Skeletal muscle tissue (tissue), 3 donors: ENCODE measurements at regions not wholly inside any gene's neighbourhood (a gene's known extent, or its start where the extent isn't known, plus 50 kb on each side); places are given as distances from the start of the nearest gene placed in this dataset.

Source experiments
- H3K27ac ChIP-seq: one replicate; pipeline ENCODE4 v1.7.0; 2013; ENCODE audit warnings: mild to moderate bottlenecking, low read depth, low read length, inconsistent platforms
- H3K27me3 ChIP-seq, 3 donors: one replicate each; pipeline ENCODE4 v1.7.0; 2013; ENCODE audit warnings: low read length in 3 of 3; ENCODE audit not compliant: control insufficient read depth in 3 of 3, insufficient read depth in 3 of 3
- H3K36me3 ChIP-seq, 3 donors: one replicate each; pipeline ENCODE4 v1.7.0; 2013; ENCODE audit warnings: low read length in 3 of 3; ENCODE audit not compliant: control insufficient read depth in 3 of 3, insufficient read depth in 3 of 3
- H3K4me1 ChIP-seq, 3 donors: one replicate each; pipeline ENCODE4 v1.7.0; 2013; ENCODE audit warnings: low read length in 3 of 3, mild to moderate bottlenecking in 3 of 3; ENCODE audit not compliant: control insufficient read depth in 3 of 3, insufficient read depth in 3 of 3
- H3K4me3 ChIP-seq, 3 donors: one replicate each; pipeline ENCODE4 v1.7.0; 2013; ENCODE audit warnings: low read length in 3 of 3
- H3K9ac ChIP-seq, 3 donors: one replicate each; pipeline ENCODE4 v1.7.0; 2013; ENCODE audit warnings: low read length in 3 of 3, mild to moderate bottlenecking in 3 of 3, moderate library complexity in 2 of 3, low read depth in 1 of 3
- H3K9me3 ChIP-seq, 3 donors: one replicate each; pipeline ENCODE4 v1.7.0; 2013; ENCODE audit warnings: low read length in 3 of 3; ENCODE audit not compliant: control insufficient read depth in 3 of 3
- donor health status: Osteomylitis.

DNA sequence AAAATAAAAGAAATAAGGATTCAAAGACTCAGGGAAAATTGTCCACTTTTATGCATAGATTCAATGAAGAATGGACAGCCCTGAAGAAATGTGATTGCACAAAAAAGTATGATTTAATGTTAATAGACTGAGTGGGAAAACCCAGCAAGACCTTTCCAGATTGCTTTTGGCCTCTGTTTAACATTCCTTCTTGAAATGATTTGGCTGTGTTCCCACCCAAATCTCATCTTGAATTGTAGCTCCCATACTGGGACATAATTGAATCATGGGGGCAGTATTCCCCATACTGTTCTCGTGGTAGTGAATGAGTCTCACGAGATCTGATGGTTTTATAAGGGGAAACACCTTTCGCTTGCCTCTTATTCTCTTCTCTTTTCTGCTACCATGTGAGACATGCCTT lies 1316.9 kb upstream of the SEL1L start:
- no peaks in the 10 kb centered on the region for H3K36me3 ChIP-seq
- no peak overlapping the region for H3K27ac ChIP-seq
- H3K9ac ChIP-seq: no peak overlapping the region
- H3K4me1 ChIP-seq: no peaks in the 10 kb centered on the region
- H3K27me3 ChIP-seq: no peaks in the 10 kb centered on the region
- no peak overlapping the region for H3K4me3 ChIP-seq
- H3K9me3 ChIP-seq: no peaks in the 10 kb centered on the region

DNA sequence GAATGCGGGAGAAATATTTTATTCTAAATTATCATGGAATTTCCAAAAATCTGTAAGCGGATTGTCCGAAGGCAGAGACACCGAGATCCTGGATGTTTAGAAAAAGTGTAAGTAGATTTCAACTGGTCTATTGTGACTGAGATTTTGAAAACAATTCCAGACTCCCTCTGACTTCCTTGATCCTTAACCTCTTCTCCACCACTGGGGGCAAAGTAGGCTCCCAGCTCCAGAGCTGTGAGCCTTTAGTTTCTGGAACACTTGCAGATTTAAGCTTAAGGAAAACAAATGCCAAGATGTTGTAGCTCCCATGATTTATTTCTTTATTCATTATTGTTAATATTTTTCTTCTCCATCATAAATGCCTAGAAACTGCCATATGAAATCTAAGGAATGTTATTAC lies 1320.5 kb upstream of the SEL1L start:
- Histone ChIP-seq H3K9me3 (no peaks in the 10 kb centered on the region), H3K27ac (no peak overlapping the region), H3K4me3 (no peak overlapping the region), H3K27me3 (no peaks in the 10 kb centered on the region), H3K4me1 (no peaks in the 10 kb centered on the region), H3K9ac (no peak overlapping the region), H3K36me3 (no peaks in the 10 kb centered on the region)

DNA sequence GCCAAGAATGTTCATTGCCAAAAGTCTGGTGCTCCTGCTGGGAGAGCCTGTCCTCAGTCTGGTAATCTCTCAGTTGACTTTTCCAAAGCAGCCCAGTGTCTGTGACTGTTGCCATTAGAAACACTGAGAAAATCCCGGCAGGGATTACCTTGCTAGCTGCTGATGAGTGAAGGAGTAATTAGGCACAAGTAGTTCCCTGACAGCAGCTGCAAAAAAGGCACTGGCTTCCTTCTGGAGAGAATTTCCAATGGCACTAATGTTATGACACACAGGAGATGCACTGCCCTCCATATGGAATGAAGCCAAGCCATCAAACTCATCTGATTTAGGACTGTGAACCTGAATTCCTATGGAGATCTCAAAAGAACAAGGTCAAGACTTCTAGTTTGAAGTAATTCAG lies 1321.2 kb upstream of the SEL1L start:
- no peaks in the 10 kb centered on the region for H3K4me1 ChIP-seq
- H3K27me3 ChIP-seq: no peaks in the 10 kb centered on the region
- H3K27ac ChIP-seq: no peak overlapping the region
- H3K4me3 ChIP-seq: no peak overlapping the region
- no peak overlapping the region for H3K9ac ChIP-seq
- no peaks in the 10 kb centered on the region for H3K36me3 ChIP-seq
- H3K9me3 ChIP-seq: no peaks in the 10 kb centered on the region

DNA sequence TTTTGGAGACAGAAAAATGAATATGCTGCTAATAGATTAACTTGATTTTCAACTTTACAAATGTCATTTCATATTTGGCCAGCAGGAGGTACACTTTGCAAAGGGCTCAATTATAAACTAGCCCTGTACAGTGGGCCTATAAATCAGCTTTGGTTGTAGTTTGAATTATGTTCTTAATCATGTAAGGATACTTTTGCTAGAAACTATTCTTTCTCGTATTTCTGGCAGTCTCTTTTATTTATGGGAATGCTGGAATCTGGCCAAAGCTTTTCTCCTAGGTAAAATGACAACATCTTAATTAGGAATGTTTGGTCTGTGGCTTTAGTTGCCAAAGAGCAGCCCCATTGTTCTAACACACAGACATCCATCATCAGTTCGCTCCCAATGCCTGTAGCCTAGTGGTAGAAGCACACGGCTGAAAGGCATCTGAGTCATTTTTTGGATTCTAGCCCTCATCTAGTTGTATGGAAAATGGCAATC lies 1322.3 kb upstream of the SEL1L start:
- Histone ChIP-seq H3K36me3 (no peaks in the 10 kb centered on the region), H3K9ac (no peak overlapping the region), H3K4me3 (no peak overlapping the region), H3K4me1 (no peaks in the 10 kb centered on the region), H3K27ac (no peak overlapping the region), H3K27me3 (no peaks in the 10 kb centered on the region), H3K9me3 (no peaks in the 10 kb centered on the region)

DNA sequence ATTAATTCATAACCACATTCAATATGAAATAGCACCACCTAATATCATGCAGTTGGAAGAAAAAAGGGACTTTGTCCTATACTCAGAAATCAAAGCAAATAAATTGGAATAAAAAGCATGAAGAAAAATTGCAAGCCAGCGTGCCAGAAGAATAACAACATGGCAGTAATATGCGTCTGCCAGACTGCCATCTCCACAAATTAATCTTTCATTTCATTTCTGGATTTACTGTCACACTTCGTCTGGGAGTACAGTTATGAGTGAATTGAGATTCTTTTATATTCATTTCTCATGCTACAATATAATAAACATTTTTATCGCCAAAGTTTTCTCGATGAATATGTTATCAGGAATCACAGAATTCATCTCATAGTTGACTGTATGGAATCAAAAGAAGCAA lies 1327.7 kb upstream of the SEL1L start:
- Histone ChIP-seq H3K27ac (no peak overlapping the region), H3K4me3 (no peak overlapping the region), H3K27me3 (no peaks in the 10 kb centered on the region), H3K9ac (no peak overlapping the region), H3K4me1 (no peaks in the 10 kb centered on the region), H3K9me3 (no peaks in the 10 kb centered on the region), H3K36me3 (no peaks in the 10 kb centered on the region)

DNA sequence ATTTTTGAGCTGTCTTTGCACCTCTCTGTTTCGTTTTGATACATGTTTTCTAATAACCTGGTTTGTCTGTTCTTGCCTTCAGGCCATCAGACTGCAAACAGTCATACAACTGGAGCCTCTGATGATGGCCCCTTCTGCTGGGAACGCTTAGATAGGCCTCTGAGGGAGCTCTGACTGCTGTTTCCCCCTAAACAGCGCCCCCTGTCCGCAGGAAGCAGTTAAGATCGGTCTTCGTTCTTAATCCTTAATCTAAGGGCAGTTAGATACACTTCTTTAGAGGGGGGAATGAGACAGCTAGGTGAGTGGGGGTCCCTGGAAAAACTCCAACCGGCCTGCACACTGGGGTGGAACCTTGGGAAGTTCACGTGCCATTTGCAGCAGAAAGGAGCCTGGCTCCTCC lies 1338.8 kb upstream of the SEL1L start:
- Histone ChIP-seq H3K36me3 (no peaks in the 10 kb centered on the region), H3K27me3 (no peaks in the 10 kb centered on the region), H3K27ac (no peak overlapping the region), H3K4me1 (no peaks in the 10 kb centered on the region), H3K9ac (no peak overlapping the region), H3K9me3 (peaks cover 0 to 2% (median 0%) of the 10 kb centered on the region in 3 donors), H3K4me3 (no peak overlapping the region)

DNA sequence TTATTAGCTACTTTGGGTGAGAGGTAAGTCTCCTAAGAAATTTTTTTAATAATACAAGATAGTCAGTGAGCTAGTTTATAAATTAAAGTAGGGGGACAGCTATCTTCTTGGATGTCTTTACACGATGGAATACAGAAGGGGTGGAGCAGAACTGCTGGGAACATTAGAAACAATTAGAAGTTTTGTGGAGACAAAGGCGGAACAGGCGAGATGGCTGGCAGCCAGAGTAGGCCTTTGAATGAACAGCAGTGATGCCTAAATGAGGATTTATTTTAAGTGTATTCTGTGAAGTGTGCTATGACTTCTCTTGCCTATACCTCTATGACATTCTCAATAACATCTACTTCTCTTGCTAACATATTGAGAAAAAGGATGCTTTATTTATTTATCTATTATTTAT lies 1345.3 kb upstream of the SEL1L start:
- Histone ChIP-seq H3K27me3 (no peaks in the 10 kb centered on the region), H3K4me3 (no peak overlapping the region), H3K9me3 (peaks cover 0 to 2% (median 0%) of the 10 kb centered on the region in 3 donors), H3K4me1 (no peaks in the 10 kb centered on the region), H3K36me3 (no peaks in the 10 kb centered on the region), H3K9ac (no peak overlapping the region), H3K27ac (no peak overlapping the region)

DNA sequence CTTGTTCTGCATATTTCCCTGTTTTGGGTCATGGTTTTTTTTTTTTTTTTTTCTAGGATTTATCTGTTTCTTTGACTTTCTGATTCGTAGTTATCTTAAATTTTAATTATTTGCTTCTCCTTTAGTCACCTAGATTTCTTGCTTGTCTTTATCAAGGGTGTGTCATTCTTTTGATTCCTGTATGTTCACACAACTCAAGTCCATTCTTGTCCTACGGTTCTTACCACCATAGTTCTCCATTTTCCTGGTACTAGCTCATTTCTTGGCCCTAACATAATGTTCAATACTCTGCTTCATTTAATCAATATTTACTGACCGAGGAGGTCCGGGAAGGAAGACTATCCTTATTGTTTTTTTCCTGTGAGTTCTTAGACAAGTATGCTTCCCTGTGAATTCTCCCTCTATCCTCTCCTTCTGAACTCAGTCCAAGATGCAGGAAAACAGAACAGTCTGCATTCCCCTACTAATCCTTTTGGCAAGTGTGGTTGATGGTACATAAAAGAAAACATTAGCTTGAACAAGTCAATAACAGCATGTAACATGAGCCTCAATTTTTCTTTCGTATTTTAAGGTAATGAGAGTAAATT lies 1346.4 kb upstream of the SEL1L start:
- Histone ChIP-seq H3K9me3 (peaks cover 0 to under 1% (median 0%) of the 10 kb centered on the region in 3 donors), H3K4me3 (no peak overlapping the region), H3K27me3 (no peaks in the 10 kb centered on the region), H3K27ac (no peak overlapping the region), H3K4me1 (no peaks in the 10 kb centered on the region), H3K9ac (no peak overlapping the region), H3K36me3 (no peaks in the 10 kb centered on the region)

DNA sequence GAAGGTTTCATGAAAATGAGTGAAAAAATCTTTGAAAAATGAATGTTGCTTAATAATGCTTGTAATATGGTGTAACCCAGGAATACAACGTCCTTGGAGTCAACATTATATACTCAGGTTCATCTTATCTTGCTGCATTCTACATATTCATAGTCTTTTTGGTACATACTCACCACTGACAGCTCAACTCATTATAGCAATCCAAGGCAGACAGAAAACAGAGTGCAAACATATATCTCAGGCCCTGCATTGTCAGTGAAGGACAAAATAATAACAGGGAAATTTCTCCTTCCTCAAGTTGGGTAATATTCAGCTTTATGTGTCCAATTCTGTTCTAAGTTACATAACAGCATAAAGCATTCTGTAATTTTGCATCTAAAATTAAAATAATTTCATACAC lies 1353.0 kb upstream of the SEL1L start:
- H3K27me3 ChIP-seq: no peaks in the 10 kb centered on the region
- H3K27ac ChIP-seq: no peak overlapping the region

DNA sequence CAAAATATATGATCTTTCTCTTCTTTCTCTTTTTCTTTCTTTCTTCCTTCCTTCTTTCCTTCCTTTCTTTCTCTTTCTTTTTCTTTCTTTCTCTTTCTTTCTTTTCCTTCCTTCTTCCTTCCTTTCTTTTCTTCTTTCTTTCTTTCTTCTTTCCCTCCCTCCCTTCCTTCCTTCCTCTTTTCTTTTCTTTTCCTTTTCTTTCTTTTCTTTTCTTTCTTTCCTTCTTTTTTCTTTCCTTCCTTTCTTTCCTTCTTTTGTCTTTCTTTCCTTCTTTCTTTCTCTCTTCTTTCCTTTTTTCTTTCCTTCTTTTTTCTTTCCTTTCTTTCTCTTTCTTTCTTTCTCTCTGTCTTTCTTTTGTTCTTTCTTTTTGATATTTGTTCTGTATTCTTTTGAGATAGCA lies 1356.0 kb upstream of the SEL1L start:
- Histone ChIP-seq H3K9ac (no peak overlapping the region), H3K4me3 (no peak overlapping the region), H3K27me3 (no peaks in the 10 kb centered on the region), H3K4me1 (no peaks in the 10 kb centered on the region), H3K9me3 (no peaks in the 10 kb centered on the region), H3K27ac (no peak overlapping the region), H3K36me3 (no peaks in the 10 kb centered on the region)

More for the DNA sequence above, 1353.0 kb upstream of the SEL1L start:
- H3K9me3 ChIP-seq: no peaks in the 10 kb centered on the region
- H3K9ac ChIP-seq: no peak overlapping the region
- H3K4me1 ChIP-seq: no peaks in the 10 kb centered on the region
- H3K4me3 ChIP-seq: no peak overlapping the region
- H3K36me3 ChIP-seq: no peaks in the 10 kb centered on the region
